ENCODE measurements at regions not wholly inside any gene's neighbourhood (a gene's known extent, or its start where the extent isn't known, plus 50 kb on each side); places are given as distances from the start of the nearest gene placed in this dataset.
"Not testable (repeated sequence)": the region's sequence is repeated elsewhere in the genome, so short reads cannot be mapped to it uniquely, and the experiment has no call there.

DNA sequence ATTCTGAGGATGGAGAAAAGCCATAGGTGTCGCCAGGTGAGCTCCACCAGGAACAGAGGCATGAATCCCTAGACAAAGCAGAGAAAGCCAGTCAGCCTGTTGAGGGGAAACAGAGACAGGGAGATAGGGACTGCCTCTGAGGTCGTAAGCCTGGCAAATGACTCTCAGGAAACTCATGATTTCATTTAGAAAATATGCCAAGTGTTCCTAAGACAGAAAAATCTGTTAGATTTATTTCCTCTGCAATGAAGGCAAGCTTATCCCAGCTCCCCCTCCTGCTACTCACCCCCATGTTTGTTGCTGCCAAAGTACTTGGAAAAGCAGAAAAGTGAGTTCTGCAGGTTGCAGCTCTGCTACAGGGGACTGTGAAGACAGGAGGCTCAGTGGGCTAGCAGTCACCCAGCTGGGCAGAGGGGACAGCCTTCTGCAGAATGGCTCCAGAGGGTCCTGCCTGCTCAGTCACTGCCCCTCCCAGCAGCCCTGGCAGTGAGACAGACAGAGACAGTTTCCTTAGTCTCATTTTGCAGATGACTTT lies 184.3 kb downstream of the ADRA2A start:
- no peak for DNase-seq (ENCODE audit: low read depth)

- DNase-seq (ENCODE audit: low read depth): no peak
Measured at GRCh38 chr10:111265341-111265740, 188.5 kb downstream of the ADRA2A start.

GRCh38 chr10:111266165-111266564 lies 189.3 kb downstream of the ADRA2A start:
- no peak for DNase-seq (ENCODE audit: low read depth)

DNA sequence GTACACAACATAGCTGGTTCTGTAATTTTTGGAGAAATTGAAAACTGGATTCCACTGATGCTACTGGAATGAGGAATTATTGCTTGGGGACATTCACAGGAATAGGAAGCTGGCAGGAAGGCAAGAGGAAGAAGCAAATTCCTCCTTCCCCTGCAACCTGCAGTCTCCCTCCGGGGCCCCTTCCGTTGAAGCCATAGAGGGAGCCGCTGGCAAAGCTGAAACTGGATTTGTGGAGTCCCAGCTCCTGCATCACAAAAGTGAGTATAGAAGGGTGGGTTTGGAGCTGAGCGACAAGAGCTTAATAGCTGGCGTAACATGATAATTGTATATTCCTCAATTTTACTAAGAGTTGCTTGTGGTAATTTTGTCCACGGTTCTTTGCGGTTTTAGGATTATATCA lies 190.8 kb downstream of the ADRA2A start:
- DNase-seq (ENCODE audit: low read depth): no peak

- no peak for DNase-seq (ENCODE audit: low read depth)
Measured at GRCh38 chr10:111273235-111273634, 196.4 kb downstream of the ADRA2A start.

GRCh38 chr10:111273635-111274034 lies 196.8 kb downstream of the ADRA2A start:
- DNase-seq (ENCODE audit: low read depth): no peak

DNA sequence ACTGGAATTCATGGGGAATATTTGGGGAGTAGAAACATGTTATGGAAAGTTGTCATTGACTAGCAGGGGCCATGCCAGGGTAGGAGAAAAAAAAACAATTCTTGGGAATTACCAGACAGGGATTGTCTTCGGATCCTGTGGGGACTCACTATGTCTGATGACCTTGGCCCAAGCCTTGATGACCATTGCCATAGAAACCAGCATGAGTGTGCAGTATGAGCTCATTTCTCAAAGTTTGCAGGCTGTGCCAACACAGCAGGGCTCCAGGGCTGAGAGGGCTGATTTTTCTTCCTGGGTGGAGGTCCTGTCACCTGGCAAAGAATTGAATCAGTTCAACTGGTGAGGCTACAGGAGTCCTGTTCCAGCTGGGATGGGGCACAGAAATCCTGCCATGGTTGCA lies 198.3 kb downstream of the ADRA2A start:
- no peak for DNase-seq (ENCODE audit: low read depth)

- no peak for DNase-seq (ENCODE audit: low read depth)
Measured at GRCh38 chr10:111277661-111278060, 200.8 kb downstream of the ADRA2A start.

DNA sequence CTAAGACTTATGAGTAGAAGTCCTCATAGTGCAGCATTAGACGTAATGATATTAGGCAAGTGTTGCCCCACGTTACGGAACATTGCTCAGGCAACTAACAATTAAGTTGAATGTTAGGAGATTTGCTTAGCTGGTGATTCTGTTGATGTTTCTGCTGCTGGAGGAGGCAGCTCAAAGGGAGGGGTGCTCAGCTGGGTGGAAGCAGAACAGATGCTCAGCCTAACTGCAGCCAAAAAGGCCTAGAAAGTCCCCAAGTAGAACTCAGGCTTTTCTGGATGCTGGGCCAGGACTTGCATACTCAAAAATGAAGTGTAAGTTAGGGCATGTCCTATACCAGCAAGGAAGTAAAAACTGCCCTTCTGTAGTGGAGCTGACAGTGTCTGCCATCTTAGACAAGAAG lies 201.4 kb downstream of the ADRA2A start:
- DNase-seq (ENCODE audit: low read depth): no peak

DNA sequence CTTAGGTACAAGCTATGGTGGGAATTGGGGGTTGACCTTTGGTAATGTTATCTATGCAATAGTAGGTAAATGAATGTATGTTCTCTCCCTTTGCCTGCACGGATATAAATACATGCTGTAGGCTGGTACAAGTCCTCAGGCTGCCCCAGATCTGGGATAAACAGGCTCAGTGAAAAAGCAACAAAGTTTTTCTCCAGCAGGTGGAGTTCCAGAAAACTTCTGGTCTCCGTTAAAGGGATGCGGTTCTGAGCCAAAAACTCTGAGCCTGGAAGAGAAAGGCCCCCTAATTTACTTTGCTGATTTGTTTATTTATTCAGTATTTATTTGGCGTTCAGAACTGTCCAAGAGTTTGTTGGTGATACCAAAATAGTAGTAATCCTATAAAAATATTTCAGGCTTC lies 204.7 kb downstream of the ADRA2A start:
- DNase-seq (ENCODE audit: low read depth): no peak

GRCh38 chr10:111289461-111289860 lies 212.6 kb downstream of the ADRA2A start:
- DNase-seq (ENCODE audit: low read depth): no peak

DNA sequence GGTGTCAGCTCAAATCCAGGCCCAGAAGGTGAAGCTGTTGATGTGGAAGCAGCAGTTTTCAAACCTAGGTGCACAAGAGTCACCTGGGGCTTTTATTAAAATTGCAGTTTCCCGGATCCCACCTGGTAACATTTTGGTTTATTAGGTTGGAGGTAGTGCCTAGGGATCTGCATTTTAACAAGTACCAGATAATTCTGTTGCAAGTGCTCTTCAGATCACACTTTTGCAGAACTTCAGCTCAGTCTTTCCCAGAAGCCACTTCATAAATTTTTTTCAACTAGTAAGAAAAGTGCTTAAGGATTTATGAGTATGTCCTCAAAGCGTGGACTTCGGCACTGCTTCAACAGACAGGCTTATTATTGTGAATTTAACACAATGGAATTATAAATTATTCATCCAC lies 213.8 kb downstream of the ADRA2A start:
- DNase-seq (ENCODE audit: low read depth): no peak

DNA sequence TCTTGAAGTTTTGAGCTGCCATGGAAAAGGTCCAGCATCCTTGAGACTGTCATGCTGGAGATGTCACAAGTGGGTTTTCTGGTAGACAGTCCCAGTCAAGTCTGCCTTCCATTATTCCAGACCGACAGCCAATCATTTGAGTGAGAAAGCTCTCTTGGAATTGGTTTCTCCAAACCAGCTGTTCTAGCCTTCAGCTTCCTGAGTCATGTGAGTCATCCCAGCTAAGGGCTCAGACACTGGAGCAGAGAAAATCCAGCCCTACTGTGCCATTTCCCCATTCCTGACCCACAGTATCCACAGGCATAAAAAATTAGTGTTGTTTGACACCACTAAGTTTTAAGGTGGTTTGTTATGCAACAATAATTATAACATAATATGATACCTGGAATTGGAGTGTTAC lies 219.0 kb downstream of the ADRA2A start:
- peak; percentile 9 for DNase-seq (ENCODE audit: low read depth)

- DNase-seq (ENCODE audit: low read depth): peak; percentile 48
Measured at GRCh38 chr10:111297351-111297848, 220.6 kb downstream of the ADRA2A start.

DNA sequence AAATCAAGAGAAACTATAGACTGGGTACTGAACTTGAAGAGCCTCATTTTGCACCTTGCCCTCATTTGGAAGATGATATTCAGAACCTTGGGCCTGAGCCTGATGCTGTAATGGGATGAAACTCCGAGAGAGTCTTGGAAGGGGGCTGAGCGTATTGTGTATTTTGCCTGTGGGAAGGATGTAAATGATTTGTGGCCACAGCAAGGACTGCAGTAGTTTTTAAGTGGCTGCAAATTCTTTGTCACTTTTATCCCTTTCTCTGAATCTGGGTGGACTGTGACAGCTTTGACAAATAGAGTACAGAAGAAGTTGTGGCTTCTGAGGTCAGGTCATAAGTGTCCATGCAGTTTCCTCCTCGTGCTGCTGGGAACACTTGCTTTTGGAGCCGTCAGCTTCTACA lies 221.2 kb downstream of the ADRA2A start:
- no peak for DNase-seq (ENCODE audit: low read depth)

DNA sequence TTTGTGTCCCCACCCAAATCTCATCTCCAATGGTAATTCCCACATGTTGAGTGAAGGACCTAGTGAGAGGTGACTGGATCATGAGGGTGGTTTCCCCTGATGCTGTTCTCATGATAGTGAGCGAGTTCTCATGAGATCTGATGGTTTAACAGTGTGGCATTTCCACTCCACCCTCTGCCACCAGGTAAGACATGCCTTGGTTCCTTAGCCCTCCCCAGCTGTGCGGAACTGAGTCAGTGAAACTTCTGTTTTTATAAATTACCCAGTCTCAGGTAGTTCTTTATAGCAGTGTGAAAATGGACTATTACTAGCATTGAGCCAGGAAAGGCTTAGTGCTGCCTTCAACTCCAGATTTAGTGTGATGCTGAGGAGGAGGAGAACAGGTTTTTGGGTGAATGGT lies 222.2 kb downstream of the ADRA2A start:
- DNase-seq (ENCODE audit: low read depth): no peak

- no peak for DNase-seq (ENCODE audit: low read depth)
Measured at GRCh38 chr10:111303887-111304286, 227.1 kb downstream of the ADRA2A start.

DNA sequence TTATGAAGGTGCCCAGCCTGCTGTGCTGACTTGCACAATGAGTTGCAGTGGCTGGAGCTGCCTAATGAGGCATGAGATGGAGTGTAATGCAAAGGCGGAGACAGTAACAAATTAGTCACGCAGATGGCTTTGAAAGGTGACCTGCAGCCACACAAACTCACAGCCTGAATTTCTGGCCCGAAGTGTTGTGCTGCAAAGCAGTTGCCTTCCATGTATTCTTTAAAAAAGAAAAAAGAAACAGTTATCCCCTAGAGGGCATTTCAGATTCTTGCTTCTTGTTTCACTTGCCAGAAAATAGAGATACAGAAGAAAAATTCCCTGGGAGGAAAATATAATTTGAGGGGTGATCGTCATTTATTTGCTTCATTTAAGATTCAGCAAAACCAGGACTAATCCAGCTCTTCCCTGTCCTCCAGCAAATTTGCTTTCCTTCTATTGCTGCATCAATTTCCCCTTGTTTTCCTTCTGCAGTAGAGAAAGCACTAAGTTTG lies 239.9 kb downstream of the ADRA2A start:
- DNase-seq (ENCODE audit: low read depth): no peak

GRCh38 chr10:111319866-111320265 lies 243.0 kb downstream of the ADRA2A start:
- DNase-seq (ENCODE audit: low read depth): no peak

DNA sequence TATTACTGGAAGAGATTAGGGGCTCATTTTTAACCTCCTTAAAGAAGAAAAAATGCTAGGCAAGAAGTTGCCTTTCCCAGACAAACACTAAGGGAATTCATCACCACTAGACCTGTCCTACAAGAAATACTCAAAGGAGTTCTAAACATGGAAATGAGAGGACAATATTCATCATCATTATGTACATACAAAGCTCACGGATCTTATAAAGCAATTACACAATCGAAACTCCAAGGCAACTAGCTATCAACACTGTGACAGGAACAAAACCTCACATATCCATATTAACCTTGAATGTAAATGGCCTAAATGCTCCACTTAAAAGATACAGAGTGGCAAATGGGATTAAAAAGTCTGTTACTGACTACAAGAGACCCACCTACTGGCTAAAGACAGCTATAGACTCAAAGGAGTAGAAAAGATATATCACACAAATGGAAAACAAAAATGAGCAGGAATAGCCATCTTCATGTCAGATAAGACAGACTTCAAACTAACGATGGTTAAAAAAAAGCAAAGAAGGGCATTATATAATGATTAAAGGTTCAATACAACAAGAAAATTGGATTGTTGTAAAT lies 246.6 kb downstream of the ADRA2A start:
- DNase-seq (ENCODE audit: low read depth): no peak

DNA sequence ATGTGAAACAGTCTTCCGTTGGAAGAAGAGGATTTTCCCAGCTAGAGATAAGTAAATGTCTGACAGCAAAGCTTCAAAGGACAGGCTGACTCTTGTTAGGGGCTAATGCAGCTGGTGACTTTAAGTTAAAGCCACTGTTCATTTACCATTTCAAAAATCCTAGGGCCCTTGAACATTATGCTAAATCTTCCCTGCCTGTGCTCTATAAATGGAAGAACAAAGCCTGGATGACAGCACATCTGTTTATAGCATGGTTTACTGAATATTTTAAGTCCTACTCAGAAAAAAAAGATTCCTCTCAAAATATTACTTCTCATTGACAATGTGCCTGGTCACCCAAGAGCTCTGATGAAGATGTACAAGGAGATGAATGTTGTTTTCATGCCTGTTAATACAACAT lies 255.3 kb downstream of the ADRA2A start:
- not testable (repeated sequence) for DNase-seq (ENCODE audit: low read depth)

DNA sequence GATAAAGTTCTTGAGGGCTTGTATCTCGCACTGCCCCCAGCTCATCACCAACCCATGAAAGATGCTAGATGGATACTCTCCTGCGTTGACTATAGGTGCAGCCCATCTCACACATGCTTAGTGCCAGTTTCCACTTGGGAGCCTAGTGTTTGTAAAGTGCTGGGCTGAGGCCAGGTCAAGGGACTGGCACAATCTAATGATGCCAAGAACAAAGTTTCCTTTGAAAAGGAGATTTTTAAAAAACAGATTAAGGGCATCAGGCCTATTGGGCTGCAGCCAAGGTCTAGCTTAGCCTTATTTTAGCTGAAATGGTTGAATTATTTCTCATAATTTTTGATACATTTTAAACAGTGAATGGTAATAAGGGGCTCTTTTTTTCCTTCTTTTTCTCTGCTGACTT lies 259.0 kb downstream of the ADRA2A start:
- no peak for DNase-seq (ENCODE audit: low read depth)

GRCh38 chr10:111338035-111338434 lies 261.2 kb downstream of the ADRA2A start:
- DNase-seq (ENCODE audit: low read depth): no peak

- DNase-seq (ENCODE audit: low read depth): no peak
Measured at GRCh38 chr10:111338805-111339204, 262.0 kb downstream of the ADRA2A start.
